D721Med (cell line): ENCODE measurements at regions not wholly inside any gene's neighbourhood (a gene's known extent, or its start where the extent isn't known, plus 50 kb on each side); places are given as distances from the start of the nearest gene placed in this dataset.

Experiments
- DNase-seq: peaks from one replicate; pipeline ENCODE4 v3.0.0; 2011; ENCODE audit warnings: low spot score; ENCODE audit not compliant: insufficient read length
- FAIRE-seq: peaks from 2 replicates; lab custom pipeline; 2011; peaks lifted over from hg19 to GRCh38; lab: Jason Lieb, UNC
- TF ChIP-seq, protein P1 (sequence below): IDR thresholded peaks from 2 replicates; pipeline ENCODE4 v1.5.1; 2012; ENCODE audit warnings: mild to moderate bottlenecking, control low read depth; ENCODE audit not compliant: insufficient read depth; ENCODE audit errors: missing control alignments

GRCh38 chr4:20640989-20641388 is 59.3 kb upstream of the PACRGL start:
- DNase-seq: no peak
- TF ChIP-seq, protein P1, sequence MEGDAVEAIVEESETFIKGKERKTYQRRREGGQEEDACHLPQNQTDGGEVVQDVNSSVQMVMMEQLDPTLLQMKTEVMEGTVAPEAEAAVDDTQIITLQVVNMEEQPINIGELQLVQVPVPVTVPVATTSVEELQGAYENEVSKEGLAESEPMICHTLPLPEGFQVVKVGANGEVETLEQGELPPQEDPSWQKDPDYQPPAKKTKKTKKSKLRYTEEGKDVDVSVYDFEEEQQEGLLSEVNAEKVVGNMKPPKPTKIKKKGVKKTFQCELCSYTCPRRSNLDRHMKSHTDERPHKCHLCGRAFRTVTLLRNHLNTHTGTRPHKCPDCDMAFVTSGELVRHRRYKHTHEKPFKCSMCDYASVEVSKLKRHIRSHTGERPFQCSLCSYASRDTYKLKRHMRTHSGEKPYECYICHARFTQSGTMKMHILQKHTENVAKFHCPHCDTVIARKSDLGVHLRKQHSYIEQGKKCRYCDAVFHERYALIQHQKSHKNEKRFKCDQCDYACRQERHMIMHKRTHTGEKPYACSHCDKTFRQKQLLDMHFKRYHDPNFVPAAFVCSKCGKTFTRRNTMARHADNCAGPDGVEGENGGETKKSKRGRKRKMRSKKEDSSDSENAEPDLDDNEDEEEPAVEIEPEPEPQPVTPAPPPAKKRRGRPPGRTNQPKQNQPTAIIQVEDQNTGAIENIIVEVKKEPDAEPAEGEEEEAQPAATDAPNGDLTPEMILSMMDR: no peak
- no peak for FAIRE-seq

GRCh38 chr4:20641976-20642375 is 58.3 kb upstream of the PACRGL start:
- FAIRE-seq (no peak), DNase-seq (no peak)
- TF ChIP-seq, protein P1: no peak

DNA sequence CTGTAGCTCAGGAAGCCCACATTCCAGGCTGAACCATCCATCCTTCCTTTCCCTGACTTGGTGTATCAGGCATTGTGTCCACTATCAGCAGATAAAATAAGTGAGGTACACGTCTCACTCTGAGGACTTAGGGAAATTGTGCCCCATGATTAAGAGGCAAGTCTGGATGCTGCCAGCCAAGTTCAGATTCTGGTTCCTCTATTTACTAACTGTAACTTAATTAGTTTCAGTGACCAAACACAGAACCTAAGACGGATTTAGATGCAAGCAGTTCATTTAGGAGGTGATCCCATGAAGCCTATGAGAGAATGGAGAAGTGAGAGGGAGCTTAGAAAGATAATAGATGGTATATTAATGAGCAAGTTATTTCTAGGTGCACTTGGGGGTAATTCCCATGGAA is 56.6 kb upstream of the PACRGL start:
- TF ChIP-seq, protein P1: no peak
- DNase-seq: no peak
- no peak for FAIRE-seq

GRCh38 chr4:20645236-20645635 is 55.0 kb upstream of the PACRGL start:
- DNase-seq (no peak), FAIRE-seq (no peak)
- TF ChIP-seq, protein P1: no peak

DNA sequence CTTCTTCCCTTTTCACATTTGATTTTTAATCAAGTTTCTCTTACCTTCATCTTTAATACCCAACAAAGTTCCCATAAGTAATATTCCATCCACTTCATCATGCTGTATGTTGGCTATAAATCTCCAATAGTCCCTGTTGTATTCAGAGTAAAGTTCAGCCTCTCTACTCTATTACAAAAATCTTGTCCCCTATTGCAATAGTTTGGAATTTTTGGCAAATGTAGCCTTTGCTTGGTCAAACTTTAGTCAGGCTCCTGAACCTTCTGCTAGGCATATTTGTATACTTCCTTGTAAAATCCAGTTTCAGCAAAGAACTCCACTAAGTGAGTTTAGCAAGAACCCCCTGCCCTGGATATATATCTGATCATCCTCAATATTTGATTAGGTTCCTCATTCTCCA is 54.0 kb upstream of the PACRGL start:
- DNase-seq (no peak), FAIRE-seq (no peak)
- TF ChIP-seq, protein P1: no peak
